Mammary epithelial cell (primary cell): ENCODE measurements at regions not wholly inside any gene's neighbourhood (a gene's known extent, or its start where the extent isn't known, plus 50 kb on each side); places are given as distances from the start of the nearest gene placed in this dataset.

Experiments
- EZH2 ChIP-seq: IDR thresholded peaks from 2 replicates; pipeline ENCODE4 v1.6.1; 2012; ENCODE audit warnings: low read length, inconsistent platforms, borderline replicate concordance
- TF ChIP-seq, protein P1 (sequence below), 2 donors: IDR thresholded peaks in 1 of 2; conservative IDR thresholded peaks in 1 of 2; 2 replicates each; pipeline ENCODE4 v1.5.1; 2011 to 2012; ENCODE audit warnings: inconsistent platforms in 2 of 2, low read length in 2 of 2, mild to moderate bottlenecking in 2 of 2, control low read depth in 1 of 2, low read depth in 1 of 2; ENCODE audit not compliant: insufficient read depth in 1 of 2; ENCODE audit errors: extremely low read depth in 1 of 2

DNA sequence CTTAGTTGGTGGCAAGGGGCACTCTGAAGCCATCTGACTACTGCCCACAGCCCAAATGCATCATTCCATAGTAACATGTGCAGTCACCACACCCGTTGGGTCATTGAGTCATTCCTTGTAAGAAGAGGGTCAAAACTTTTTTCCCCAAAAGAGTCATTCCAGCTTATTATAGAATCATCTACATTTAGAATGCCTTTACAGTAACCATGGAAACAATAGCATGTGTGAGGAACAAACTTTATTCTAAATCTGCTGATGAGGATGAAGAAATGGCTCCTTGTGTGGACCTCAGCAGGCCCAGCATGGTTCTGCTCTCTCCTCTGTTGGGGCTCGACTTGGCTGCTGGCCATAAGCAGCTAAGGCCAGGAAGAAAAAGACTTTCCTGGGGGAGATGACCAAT is 111.2 kb upstream of the PTPRT start:
- TF ChIP-seq, protein P1, sequence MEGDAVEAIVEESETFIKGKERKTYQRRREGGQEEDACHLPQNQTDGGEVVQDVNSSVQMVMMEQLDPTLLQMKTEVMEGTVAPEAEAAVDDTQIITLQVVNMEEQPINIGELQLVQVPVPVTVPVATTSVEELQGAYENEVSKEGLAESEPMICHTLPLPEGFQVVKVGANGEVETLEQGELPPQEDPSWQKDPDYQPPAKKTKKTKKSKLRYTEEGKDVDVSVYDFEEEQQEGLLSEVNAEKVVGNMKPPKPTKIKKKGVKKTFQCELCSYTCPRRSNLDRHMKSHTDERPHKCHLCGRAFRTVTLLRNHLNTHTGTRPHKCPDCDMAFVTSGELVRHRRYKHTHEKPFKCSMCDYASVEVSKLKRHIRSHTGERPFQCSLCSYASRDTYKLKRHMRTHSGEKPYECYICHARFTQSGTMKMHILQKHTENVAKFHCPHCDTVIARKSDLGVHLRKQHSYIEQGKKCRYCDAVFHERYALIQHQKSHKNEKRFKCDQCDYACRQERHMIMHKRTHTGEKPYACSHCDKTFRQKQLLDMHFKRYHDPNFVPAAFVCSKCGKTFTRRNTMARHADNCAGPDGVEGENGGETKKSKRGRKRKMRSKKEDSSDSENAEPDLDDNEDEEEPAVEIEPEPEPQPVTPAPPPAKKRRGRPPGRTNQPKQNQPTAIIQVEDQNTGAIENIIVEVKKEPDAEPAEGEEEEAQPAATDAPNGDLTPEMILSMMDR (conservative IDR thresholded peaks at IDR 0.05 in 1 of 2, IDR thresholded peaks at IDR 0.05 in 1 of 2; ENCODE audit: extremely low read depth in 1 of 2, insufficient read depth in 1 of 2, low read depth in 1 of 2, low read length in 2 of 2) = no peak
- TF ChIP-seq EZH2 = no peak
